ENCODE measurements at regions not wholly inside any gene's neighbourhood (a gene's known extent, or its start where the extent isn't known, plus 50 kb on each side); places are given as distances from the start of the nearest gene placed in this dataset.
"Not testable (repeated sequence)": the region's sequence is repeated elsewhere in the genome, so short reads cannot be mapped to it uniquely, and the experiment has no call there.

GRCh38 chr6:51129043-51129442, 310.4 kb downstream of the TFAP2B start:
- DNase-seq (ENCODE audit: low spot score), result no peak
- Histone ChIP-seq H3K27ac (no peak overlapping the region), H3K4me3 (no peak overlapping the region)
- TF ChIP-seq CTCF (IDR thresholded peaks at IDR 0.05), result no peak

GRCh38 chr6:51137777-51138176, 319.1 kb downstream of the TFAP2B start:
- DNase-seq (ENCODE audit: low spot score), result no peak
- Histone ChIP-seq H3K27ac (no peak overlapping the region), H3K4me3 (no peak overlapping the region)
- no peak for TF ChIP-seq CTCF (IDR thresholded peaks at IDR 0.05)

GRCh38 chr6:51139950-51140385, 321.3 kb downstream of the TFAP2B start:
- H3K4me3 ChIP-seq, result no peak overlapping the region
- H3K27ac ChIP-seq, result no peak overlapping the region
- no peak for DNase-seq (ENCODE audit: low spot score)
- no peak for TF ChIP-seq CTCF (IDR thresholded peaks at IDR 0.05)

GRCh38 chr6:51141080-51141479, 322.4 kb downstream of the TFAP2B start:
- TF ChIP-seq CTCF (IDR thresholded peaks at IDR 0.05), result no peak
- DNase-seq (ENCODE audit: low spot score), result no peak

GRCh38 chr6:51147756-51148155, 329.1 kb downstream of the TFAP2B start:
- DNase-seq (ENCODE audit: low spot score), result no peak
- no peak overlapping the region for H3K4me3 ChIP-seq
- no peak for TF ChIP-seq CTCF (IDR thresholded peaks at IDR 0.05)
- no peak overlapping the region for H3K27ac ChIP-seq

More at GRCh38 chr6:51141080-51141479, 322.4 kb downstream of the TFAP2B start:
- Histone ChIP-seq H3K4me3 (no peak overlapping the region), H3K27ac (no peak overlapping the region)

- no peak for TF ChIP-seq CTCF (IDR thresholded peaks at IDR 0.05)
- H3K4me3 ChIP-seq, result no peak overlapping the region
- H3K27ac ChIP-seq, result no peak overlapping the region
- DNase-seq (ENCODE audit: low spot score), result no peak
Observed at GRCh38 chr6:51152594-51152993, 333.9 kb downstream of the TFAP2B start.

GRCh38 chr6:51153109-51153508, 334.4 kb downstream of the TFAP2B start:
- TF ChIP-seq CTCF (IDR thresholded peaks at IDR 0.05), result no peak
- DNase-seq (ENCODE audit: low spot score), result no peak
- no peak overlapping the region for H3K27ac ChIP-seq
- H3K4me3 ChIP-seq, result no peak overlapping the region

- DNase-seq (ENCODE audit: low spot score); H3K4me3 ChIP-seq; H3K27ac ChIP-seq: not testable (repeated sequence)
Observed at GRCh38 chr6:51154925-51155324, 336.3 kb downstream of the TFAP2B start.

GRCh38 chr6:51159260-51159659, 340.6 kb downstream of the TFAP2B start:
- not testable (repeated sequence) for H3K4me3 ChIP-seq; DNase-seq (ENCODE audit: low spot score); H3K27ac ChIP-seq
